ENCODE measurements at regions not wholly inside any gene's neighbourhood (a gene's known extent, or its start where the extent isn't known, plus 50 kb on each side); places are given as distances from the start of the nearest gene placed in this dataset.

- TF ChIP-seq CTCF (IDR thresholded peaks at IDR 0.05) (no peak), POLR2AphosphoS5 (IDR thresholded peaks at IDR 0.05; ENCODE audit: low read depth, low read length) (no peak), SIN3A (IDR thresholded peaks at IDR 0.05; ENCODE audit: borderline replicate concordance, insufficient read depth, low read depth, low read length) (no peak)
Observed at GRCh38 chr19:30717381-30717780, 345.2 kb downstream of the ZNF536 start.

Data from Panc1 (cell line).